HepG2 (cell line): ENCODE measurements at regions not wholly inside any gene's neighbourhood (a gene's known extent, or its start where the extent isn't known, plus 50 kb on each side); places are given as distances from the start of the nearest gene placed in this dataset.

ENCODE experiments used
- DPF2 ChIP-seq: sonication (generic); formaldehyde crosslinking; IDR thresholded peaks from 2 replicates; pipeline ENCODE4 v1.4.0; 2020; ENCODE audit warnings: mild to moderate bottlenecking, low read depth, missing genetic modification reagents, borderline replicate concordance
- GATAD1 ChIP-seq: IDR thresholded peaks from 2 replicates; pipeline ENCODE4 v1.6.1; 2016; ENCODE audit warnings: missing genetic modification reagents, missing compliant biosample characterization
- SKI ChIP-seq: fragments of 450-650 bp; IDR thresholded peaks from one replicate; pipeline ENCODE4 v1.6.1; 2018; ENCODE audit warnings: mild to moderate bottlenecking; ENCODE audit not compliant: partially characterized antibody
- ZNF430 ChIP-seq: sonication (generic); formaldehyde crosslinking; IDR thresholded peaks from 2 replicates; pipeline ENCODE4 v1.9.0; 2021; ENCODE audit warnings: mild to moderate bottlenecking, missing genetic modification reagents
- ZNF556 ChIP-seq: sonication (generic); formaldehyde crosslinking; IDR thresholded peaks from 2 replicates; pipeline ENCODE4 v1.4.0; 2020; ENCODE audit warnings: mild to moderate bottlenecking, missing genetic modification reagents, borderline replicate concordance
- ZNF563 ChIP-seq: sonication (generic); formaldehyde crosslinking; IDR thresholded peaks from 2 replicates; pipeline ENCODE4 v1.8.0; 2022; ENCODE audit warnings: mild to moderate bottlenecking, moderate library complexity, missing genetic modification reagents
- TF ChIP-seq, protein P1 (sequence below): sonication (generic); formaldehyde crosslinking; IDR thresholded peaks from 2 replicates; pipeline ENCODE4 v1.5.1; 2020; ENCODE audit warnings: mild to moderate bottlenecking, missing genetic modification reagents, borderline replicate concordance
- TF ChIP-seq, protein P2 (sequence below): sonication (generic); formaldehyde crosslinking; IDR thresholded peaks from 2 replicates; pipeline ENCODE4 v1.5.1; 2020; ENCODE audit warnings: missing genetic modification reagents, mild to moderate bottlenecking, borderline replicate concordance
- TF ChIP-seq, protein P3 (sequence below): sonication (generic); formaldehyde crosslinking; IDR thresholded peaks from 2 replicates; pipeline ENCODE4 v1.5.0; 2020; ENCODE audit warnings: missing genetic modification reagents
- TF ChIP-seq, protein P4 (sequence below): sonication (generic); formaldehyde crosslinking; IDR thresholded peaks from 2 replicates; pipeline ENCODE4 v1.5.0; 2020; ENCODE audit warnings: missing genetic modification reagents, mild to moderate bottlenecking, borderline replicate concordance
- TF ChIP-seq, protein P5 (sequence below): IDR thresholded peaks from 2 replicates; pipeline ENCODE4 v1.6.1; 2016; ENCODE audit warnings: low read depth, borderline replicate concordance
- TF ChIP-seq, protein P6 (sequence below): sonication (generic); formaldehyde crosslinking; IDR thresholded peaks from 2 replicates; pipeline ENCODE4 v1.4.0; 2020; ENCODE audit warnings: missing genetic modification reagents

DNA sequence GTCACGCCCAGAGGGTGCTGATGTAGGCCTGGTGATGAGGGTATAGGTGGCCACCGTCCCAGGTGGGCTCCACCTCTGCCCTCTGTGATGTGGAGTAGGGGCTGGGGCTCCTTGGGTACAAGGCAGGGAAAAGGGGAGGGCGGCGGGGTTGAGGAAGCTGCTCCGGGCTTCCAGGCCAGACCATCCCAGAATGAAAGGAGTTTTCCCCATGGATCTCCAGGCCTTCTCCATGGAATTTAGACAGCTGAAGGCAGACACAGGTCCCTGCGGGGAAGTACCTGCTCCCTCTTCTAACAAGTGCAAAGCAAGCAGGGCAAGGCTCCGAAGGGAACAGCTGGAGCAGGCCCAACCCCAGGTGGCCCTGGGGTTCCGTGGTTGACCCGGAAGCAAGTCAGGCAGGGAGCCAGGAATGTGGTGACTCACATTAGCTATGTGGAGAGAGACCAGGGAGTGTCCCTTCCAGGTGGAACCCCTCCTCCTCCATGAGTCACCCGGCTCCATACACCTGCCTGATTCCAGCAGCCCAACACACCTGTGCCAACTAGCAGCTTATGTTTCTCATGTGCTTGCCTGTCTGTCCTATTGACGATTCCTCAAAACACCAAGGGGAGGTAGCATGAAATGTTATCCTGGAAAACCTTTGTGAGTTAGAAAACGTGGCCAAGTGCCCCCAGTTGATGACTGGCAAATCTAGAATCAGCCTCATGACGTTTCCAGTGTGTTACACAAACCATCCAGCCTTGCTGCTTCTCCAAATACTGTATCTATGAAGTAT lies 59.7 kb upstream of the SNX9 start (continued):
- TF ChIP-seq, protein P1, sequence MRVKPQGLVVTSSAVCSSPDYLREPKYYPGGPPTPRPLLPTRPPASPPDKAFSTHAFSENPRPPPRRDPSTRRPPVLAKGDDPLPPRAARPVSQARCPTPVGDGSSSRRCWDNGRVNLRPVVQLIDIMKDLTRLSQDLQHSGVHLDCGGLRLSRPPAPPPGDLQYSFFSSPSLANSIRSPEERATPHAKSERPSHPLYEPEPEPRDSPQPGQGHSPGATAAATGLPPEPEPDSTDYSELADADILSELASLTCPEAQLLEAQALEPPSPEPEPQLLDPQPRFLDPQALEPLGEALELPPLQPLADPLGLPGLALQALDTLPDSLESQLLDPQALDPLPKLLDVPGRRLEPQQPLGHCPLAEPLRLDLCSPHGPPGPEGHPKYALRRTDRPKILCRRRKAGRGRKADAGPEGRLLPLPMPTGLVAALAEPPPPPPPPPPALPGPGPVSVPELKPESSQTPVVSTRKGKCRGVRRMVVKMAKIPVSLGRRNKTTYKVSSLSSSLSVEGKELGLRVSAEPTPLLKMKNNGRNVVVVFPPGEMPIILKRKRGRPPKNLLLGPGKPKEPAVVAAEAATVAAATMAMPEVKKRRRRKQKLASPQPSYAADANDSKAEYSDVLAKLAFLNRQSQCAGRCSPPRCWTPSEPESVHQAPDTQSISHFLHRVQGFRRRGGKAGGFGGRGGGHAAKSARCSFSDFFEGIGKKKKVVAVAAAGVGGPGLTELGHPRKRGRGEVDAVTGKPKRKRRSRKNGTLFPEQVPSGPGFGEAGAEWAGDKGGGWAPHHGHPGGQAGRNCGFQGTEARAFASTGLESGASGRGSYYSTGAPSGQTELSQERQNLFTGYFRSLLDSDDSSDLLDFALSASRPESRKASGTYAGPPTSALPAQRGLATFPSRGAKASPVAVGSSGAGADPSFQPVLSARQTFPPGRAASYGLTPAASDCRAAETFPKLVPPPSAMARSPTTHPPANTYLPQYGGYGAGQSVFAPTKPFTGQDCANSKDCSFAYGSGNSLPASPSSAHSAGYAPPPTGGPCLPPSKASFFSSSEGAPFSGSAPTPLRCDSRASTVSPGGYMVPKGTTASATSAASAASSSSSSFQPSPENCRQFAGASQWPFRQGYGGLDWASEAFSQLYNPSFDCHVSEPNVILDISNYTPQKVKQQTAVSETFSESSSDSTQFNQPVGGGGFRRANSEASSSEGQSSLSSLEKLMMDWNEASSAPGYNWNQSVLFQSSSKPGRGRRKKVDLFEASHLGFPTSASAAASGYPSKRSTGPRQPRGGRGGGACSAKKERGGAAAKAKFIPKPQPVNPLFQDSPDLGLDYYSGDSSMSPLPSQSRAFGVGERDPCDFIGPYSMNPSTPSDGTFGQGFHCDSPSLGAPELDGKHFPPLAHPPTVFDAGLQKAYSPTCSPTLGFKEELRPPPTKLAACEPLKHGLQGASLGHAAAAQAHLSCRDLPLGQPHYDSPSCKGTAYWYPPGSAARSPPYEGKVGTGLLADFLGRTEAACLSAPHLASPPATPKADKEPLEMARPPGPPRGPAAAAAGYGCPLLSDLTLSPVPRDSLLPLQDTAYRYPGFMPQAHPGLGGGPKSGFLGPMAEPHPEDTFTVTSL (CRISPR knock-in tag): peak; percentile 74
- TF ChIP-seq DPF2 (CRISPR knock-in tag): peak; percentile 48; the same call in 1 of the 2 replicates
- TF ChIP-seq, protein P2, sequence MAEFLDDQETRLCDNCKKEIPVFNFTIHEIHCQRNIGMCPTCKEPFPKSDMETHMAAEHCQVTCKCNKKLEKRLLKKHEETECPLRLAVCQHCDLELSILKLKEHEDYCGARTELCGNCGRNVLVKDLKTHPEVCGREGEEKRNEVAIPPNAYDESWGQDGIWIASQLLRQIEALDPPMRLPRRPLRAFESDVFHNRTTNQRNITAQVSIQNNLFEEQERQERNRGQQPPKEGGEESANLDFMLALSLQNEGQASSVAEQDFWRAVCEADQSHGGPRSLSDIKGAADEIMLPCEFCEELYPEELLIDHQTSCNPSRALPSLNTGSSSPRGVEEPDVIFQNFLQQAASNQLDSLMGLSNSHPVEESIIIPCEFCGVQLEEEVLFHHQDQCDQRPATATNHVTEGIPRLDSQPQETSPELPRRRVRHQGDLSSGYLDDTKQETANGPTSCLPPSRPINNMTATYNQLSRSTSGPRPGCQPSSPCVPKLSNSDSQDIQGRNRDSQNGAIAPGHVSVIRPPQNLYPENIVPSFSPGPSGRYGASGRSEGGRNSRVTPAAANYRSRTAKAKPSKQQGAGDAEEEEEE (CRISPR knock-in tag): peak; percentile 84; the same call in 1 of the 2 replicates
- TF ChIP-seq ZNF430 (CRISPR knock-in tag): peak; percentile 18; the same call in 1 of the 2 replicates
- TF ChIP-seq, protein P3, sequence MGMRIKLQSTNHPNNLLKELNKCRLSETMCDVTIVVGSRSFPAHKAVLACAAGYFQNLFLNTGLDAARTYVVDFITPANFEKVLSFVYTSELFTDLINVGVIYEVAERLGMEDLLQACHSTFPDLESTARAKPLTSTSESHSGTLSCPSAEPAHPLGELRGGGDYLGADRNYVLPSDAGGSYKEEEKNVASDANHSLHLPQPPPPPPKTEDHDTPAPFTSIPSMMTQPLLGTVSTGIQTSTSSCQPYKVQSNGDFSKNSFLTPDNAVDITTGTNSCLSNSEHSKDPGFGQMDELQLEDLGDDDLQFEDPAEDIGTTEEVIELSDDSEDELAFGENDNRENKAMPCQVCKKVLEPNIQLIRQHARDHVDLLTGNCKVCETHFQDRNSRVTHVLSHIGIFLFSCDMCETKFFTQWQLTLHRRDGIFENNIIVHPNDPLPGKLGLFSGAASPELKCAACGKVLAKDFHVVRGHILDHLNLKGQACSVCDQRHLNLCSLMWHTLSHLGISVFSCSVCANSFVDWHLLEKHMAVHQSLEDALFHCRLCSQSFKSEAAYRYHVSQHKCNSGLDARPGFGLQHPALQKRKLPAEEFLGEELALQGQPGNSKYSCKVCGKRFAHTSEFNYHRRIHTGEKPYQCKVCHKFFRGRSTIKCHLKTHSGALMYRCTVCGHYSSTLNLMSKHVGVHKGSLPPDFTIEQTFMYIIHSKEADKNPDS (CRISPR knock-in tag): no peak
- TF ChIP-seq, protein P4, sequence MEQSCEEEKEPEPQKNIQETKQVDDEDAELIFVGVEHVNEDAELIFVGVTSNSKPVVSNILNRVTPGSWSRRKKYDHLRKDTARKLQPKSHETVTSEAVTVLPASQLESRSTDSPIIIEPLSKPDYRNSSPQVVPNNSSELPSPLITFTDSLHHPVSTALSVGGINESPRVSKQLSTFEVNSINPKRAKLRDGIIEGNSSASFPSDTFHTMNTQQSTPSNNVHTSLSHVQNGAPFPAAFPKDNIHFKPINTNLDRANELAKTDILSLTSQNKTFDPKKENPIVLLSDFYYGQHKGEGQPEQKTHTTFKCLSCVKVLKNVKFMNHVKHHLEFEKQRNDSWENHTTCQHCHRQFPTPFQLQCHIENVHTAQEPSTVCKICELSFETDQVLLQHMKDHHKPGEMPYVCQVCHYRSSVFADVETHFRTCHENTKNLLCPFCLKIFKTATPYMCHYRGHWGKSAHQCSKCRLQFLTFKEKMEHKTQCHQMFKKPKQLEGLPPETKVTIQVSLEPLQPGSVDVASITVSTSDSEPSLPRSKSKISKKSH (CRISPR knock-in tag): no peak
- 0 out of 2 replicates have a peak, but pooled peaks have one; percentile 41 for TF ChIP-seq ZNF556 (CRISPR knock-in tag)
- TF ChIP-seq, protein P5, sequence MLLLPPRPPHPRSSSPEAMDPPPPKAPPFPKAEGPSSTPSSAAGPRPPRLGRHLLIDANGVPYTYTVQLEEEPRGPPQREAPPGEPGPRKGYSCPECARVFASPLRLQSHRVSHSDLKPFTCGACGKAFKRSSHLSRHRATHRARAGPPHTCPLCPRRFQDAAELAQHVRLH (CRISPR knock-in tag): 0 out of 2 replicates have a peak, but pooled peaks have one; percentile 48
- TF ChIP-seq SKI: peak; percentile 30
- TF ChIP-seq, protein P6, sequence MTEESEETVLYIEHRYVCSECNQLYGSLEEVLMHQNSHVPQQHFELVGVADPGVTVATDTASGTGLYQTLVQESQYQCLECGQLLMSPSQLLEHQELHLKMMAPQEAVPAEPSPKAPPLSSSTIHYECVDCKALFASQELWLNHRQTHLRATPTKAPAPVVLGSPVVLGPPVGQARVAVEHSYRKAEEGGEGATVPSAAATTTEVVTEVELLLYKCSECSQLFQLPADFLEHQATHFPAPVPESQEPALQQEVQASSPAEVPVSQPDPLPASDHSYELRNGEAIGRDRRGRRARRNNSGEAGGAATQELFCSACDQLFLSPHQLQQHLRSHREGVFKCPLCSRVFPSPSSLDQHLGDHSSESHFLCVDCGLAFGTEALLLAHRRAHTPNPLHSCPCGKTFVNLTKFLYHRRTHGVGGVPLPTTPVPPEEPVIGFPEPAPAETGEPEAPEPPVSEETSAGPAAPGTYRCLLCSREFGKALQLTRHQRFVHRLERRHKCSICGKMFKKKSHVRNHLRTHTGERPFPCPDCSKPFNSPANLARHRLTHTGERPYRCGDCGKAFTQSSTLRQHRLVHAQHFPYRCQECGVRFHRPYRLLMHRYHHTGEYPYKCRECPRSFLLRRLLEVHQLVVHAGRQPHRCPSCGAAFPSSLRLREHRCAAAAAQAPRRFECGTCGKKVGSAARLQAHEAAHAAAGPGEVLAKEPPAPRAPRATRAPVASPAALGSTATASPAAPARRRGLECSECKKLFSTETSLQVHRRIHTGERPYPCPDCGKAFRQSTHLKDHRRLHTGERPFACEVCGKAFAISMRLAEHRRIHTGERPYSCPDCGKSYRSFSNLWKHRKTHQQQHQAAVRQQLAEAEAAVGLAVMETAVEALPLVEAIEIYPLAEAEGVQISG (CRISPR knock-in tag): no peak
- no peak for TF ChIP-seq ZNF563 (CRISPR knock-in tag)
- peak; percentile 47; the same call in 1 of the 2 replicates for TF ChIP-seq GATAD1 (CRISPR knock-in tag)
